Testis (tissue), 2 donors: ENCODE measurements at regions not wholly inside any gene's neighbourhood (a gene's known extent, or its start where the extent isn't known, plus 50 kb on each side); places are given as distances from the start of the nearest gene placed in this dataset.

ENCODE experiments used
- CTCF ChIP-seq, 3 experiments: fragments of 450-650 bp in 2 of 3; fragments of 200-600 bp in 1 of 3; sonication (generic) in 1 of 3; IDR thresholded peaks; one replicate each; pipeline ENCODE4 v1.5.1; 2016 to 2019; ENCODE audit warnings: antibody characterized with exemption in 3 of 3, mild to moderate bottlenecking in 2 of 3, moderate library complexity in 1 of 3
- POLR2A ChIP-seq: fragments of 450-650 bp; IDR thresholded peaks from one replicate; pipeline ENCODE4 v1.6.1; 2017; ENCODE audit warnings: antibody characterized with exemption, mild to moderate bottlenecking, moderate library complexity

DNA sequence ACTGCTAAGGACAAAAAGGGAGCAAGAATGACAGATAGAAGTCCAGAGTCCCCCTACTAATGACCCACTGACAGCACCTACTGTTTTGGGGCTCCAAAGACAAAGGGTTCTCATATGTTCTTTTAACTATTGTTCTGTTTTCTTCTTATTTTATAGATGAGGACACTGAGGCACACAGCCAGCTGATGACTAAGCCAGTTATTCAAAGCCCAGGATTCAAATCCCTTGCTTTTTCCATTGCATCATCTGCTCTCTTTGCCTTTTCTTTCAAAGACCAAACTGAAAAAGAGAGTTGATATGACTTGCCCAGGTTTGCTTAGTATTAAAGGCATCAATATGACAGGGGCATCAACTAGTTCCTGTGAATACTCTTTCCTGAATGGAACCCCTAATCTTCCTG lies 299.8 kb downstream of the LRATD1 start:
- TF ChIP-seq CTCF (IDR thresholded peaks at IDR 0.05) (no peak), POLR2A (no peak)
